MG63 (cell line): ENCODE measurements at regions not wholly inside any gene's neighbourhood (a gene's known extent, or its start where the extent isn't known, plus 50 kb on each side); places are given as distances from the start of the nearest gene placed in this dataset.
"Not testable (repeated sequence)": the region's sequence is repeated elsewhere in the genome, so short reads cannot be mapped to it uniquely, and the experiment has no call there.

Experiments
- DNase-seq: peaks from one replicate; pipeline ENCODE4 v3.0.0-alpha.2; 2020
- H3K27me3 ChIP-seq: fragments of 250-450 bp; sonication (Bioruptor Pico); 2 replicates; pipeline ENCODE4 v1.5.1; 2020; ENCODE audit warnings: mild to moderate bottlenecking, moderate library complexity
- H3K36me3 ChIP-seq: fragments of 250-450 bp; sonication (Bioruptor Pico); 2 replicates; pipeline ENCODE4 v1.5.1; 2020; ENCODE audit warnings: mild to moderate bottlenecking, moderate library complexity
- H3K4me3 ChIP-seq: fragments of 250-450 bp; sonication (Bioruptor Pico); 2 replicates; pipeline ENCODE4 v1.5.1; 2020; ENCODE audit warnings: mild to moderate bottlenecking, moderate library complexity
- H3K9me3 ChIP-seq: fragments of 250-450 bp; sonication (Bioruptor Pico); 2 replicates; pipeline ENCODE4 v1.5.1; 2020; ENCODE audit warnings: mild to moderate bottlenecking, moderate library complexity

GRCh38 chr7:152516216-152516615 is 80.4 kb upstream of the KMT2C start:
- no peak overlapping the region for H3K4me3 ChIP-seq
- H3K36me3 ChIP-seq: no peaks in the 10 kb centered on the region
- no peak for DNase-seq
- H3K9me3 ChIP-seq: no peaks in the 10 kb centered on the region
- H3K27me3 ChIP-seq: no peaks in the 10 kb centered on the region

GRCh38 chr7:152515266-152515950 is 79.6 kb upstream of the KMT2C start:
- not testable (repeated sequence) for H3K4me3 ChIP-seq, DNase-seq, H3K9me3 ChIP-seq, H3K27me3 ChIP-seq, H3K36me3 ChIP-seq

GRCh38 chr7:152514771-152515105 is 78.9 kb upstream of the KMT2C start:
- no peaks in the 10 kb centered on the region for H3K36me3 ChIP-seq
- no peaks in the 10 kb centered on the region for H3K9me3 ChIP-seq
- no peak overlapping the region for H3K4me3 ChIP-seq
- no peaks in the 10 kb centered on the region for H3K27me3 ChIP-seq
- DNase-seq: no peak

GRCh38 chr7:152513861-152514770 is 78.3 kb upstream of the KMT2C start:
- no peak overlapping the region for H3K4me3 ChIP-seq
- no peak for DNase-seq
- no peaks in the 10 kb centered on the region for H3K27me3 ChIP-seq
- no peaks in the 10 kb centered on the region for H3K9me3 ChIP-seq
- no peaks in the 10 kb centered on the region for H3K36me3 ChIP-seq

GRCh38 chr7:152512706-152513105 is 76.9 kb upstream of the KMT2C start:
- no peak overlapping the region for H3K4me3 ChIP-seq
- no peak for DNase-seq
- no peaks in the 10 kb centered on the region for H3K36me3 ChIP-seq
- H3K9me3 ChIP-seq: no peaks in the 10 kb centered on the region
- H3K27me3 ChIP-seq: no peaks in the 10 kb centered on the region

- Histone ChIP-seq H3K9me3 (no peaks in the 10 kb centered on the region), H3K36me3 (no peaks in the 10 kb centered on the region)
- DNase-seq: peak; percentile 21
Observed at GRCh38 chr7:152511736-152512135, 75.9 kb upstream of the KMT2C start.

GRCh38 chr7:152508701-152509100 is 72.9 kb upstream of the KMT2C start:
- H3K9me3 ChIP-seq: no peaks in the 10 kb centered on the region
- H3K4me3 ChIP-seq: no peak overlapping the region
- no peaks in the 10 kb centered on the region for H3K27me3 ChIP-seq
- no peaks in the 10 kb centered on the region for H3K36me3 ChIP-seq
- DNase-seq: no peak

More at GRCh38 chr7:152511736-152512135, 75.9 kb upstream of the KMT2C start:
- H3K4me3 ChIP-seq: no peak overlapping the region
- H3K27me3 ChIP-seq: no peaks in the 10 kb centered on the region

- Histone ChIP-seq H3K9me3 (no peaks in the 10 kb centered on the region), H3K4me3 (no peak overlapping the region), H3K36me3 (no peaks in the 10 kb centered on the region), H3K27me3 (no peaks in the 10 kb centered on the region)
- DNase-seq: no peak
Observed at GRCh38 chr7:152505606-152506005, 69.8 kb upstream of the KMT2C start.

GRCh38 chr7:152504816-152505215 is 69.0 kb upstream of the KMT2C start:
- H3K9me3 ChIP-seq: no peaks in the 10 kb centered on the region
- H3K36me3 ChIP-seq: no peaks in the 10 kb centered on the region
- H3K27me3 ChIP-seq: no peaks in the 10 kb centered on the region
- H3K4me3 ChIP-seq: no peak overlapping the region
- no peak for DNase-seq

- H3K27me3 ChIP-seq: no peaks in the 10 kb centered on the region
- no peaks in the 10 kb centered on the region for H3K9me3 ChIP-seq
- no peak for DNase-seq
- H3K4me3 ChIP-seq: no peak overlapping the region
- H3K36me3 ChIP-seq: no peaks in the 10 kb centered on the region
Observed at GRCh38 chr7:152504367-152504766, 68.6 kb upstream of the KMT2C start.

GRCh38 chr7:152502813-152503790 is 67.3 kb upstream of the KMT2C start:
- no peak for DNase-seq
- no peaks in the 10 kb centered on the region for H3K36me3 ChIP-seq
- H3K27me3 ChIP-seq: no peaks in the 10 kb centered on the region
- H3K9me3 ChIP-seq: no peaks in the 10 kb centered on the region
- no peak overlapping the region for H3K4me3 ChIP-seq

GRCh38 chr7:152501506-152501905 is 65.7 kb upstream of the KMT2C start:
- no peaks in the 10 kb centered on the region for H3K36me3 ChIP-seq
- DNase-seq: no peak
- H3K27me3 ChIP-seq: no peaks in the 10 kb centered on the region
- no peaks in the 10 kb centered on the region for H3K9me3 ChIP-seq
- no peak overlapping the region for H3K4me3 ChIP-seq

- H3K27me3 ChIP-seq, DNase-seq, H3K4me3 ChIP-seq, H3K9me3 ChIP-seq, H3K36me3 ChIP-seq: not testable (repeated sequence)
Observed at GRCh38 chr7:152499969-152500368, 64.2 kb upstream of the KMT2C start.

- no peak for DNase-seq
- H3K36me3 ChIP-seq: no peaks in the 10 kb centered on the region
- no peaks in the 10 kb centered on the region for H3K27me3 ChIP-seq
- no peak overlapping the region for H3K4me3 ChIP-seq
- H3K9me3 ChIP-seq: no peaks in the 10 kb centered on the region
Observed at GRCh38 chr7:152495867-152496266, 60.1 kb upstream of the KMT2C start.

GRCh38 chr7:152492952-152493351 is 57.1 kb upstream of the KMT2C start:
- Histone ChIP-seq H3K36me3 (no peaks in the 10 kb centered on the region), H3K9me3 (no peaks in the 10 kb centered on the region), H3K4me3 (no peak overlapping the region), H3K27me3 (no peaks in the 10 kb centered on the region)
- DNase-seq: no peak

- no peaks in the 10 kb centered on the region for H3K9me3 ChIP-seq
- H3K4me3 ChIP-seq: no peak overlapping the region
- no peaks in the 10 kb centered on the region for H3K36me3 ChIP-seq
- H3K27me3 ChIP-seq: no peaks in the 10 kb centered on the region
- no peak for DNase-seq
Observed at GRCh38 chr7:152489044-152489443, 53.2 kb upstream of the KMT2C start.

- no peaks in the 10 kb centered on the region for H3K27me3 ChIP-seq
- no peak overlapping the region for H3K4me3 ChIP-seq
- H3K36me3 ChIP-seq: no peaks in the 10 kb centered on the region
- no peak for DNase-seq
- H3K9me3 ChIP-seq: no peaks in the 10 kb centered on the region
Observed at GRCh38 chr7:152486968-152487367, 51.2 kb upstream of the KMT2C start.
